ENCODE measurements at regions not wholly inside any gene's neighbourhood (a gene's known extent, or its start where the extent isn't known, plus 50 kb on each side); places are given as distances from the start of the nearest gene placed in this dataset.

GRCh38 chr17:17406225-17406624 lies 70.6 kb upstream of the MED9 start:
- DNase-seq (ENCODE audit: low spot score), result no peak
- Mint-ChIP-seq H3K27ac (ENCODE audit: unreplicated experiment) (no peak overlapping the region), H3K36me3 (ENCODE audit: low read depth, unreplicated experiment) (no peaks in the 10 kb centered on the region), H3K9me3 (ENCODE audit: unreplicated experiment) (no peaks in the 10 kb centered on the region), H3K27me3 (ENCODE audit: unreplicated experiment) (peaks cover 11% of the 10 kb centered on the region), H3K4me3 (ENCODE audit: unreplicated experiment) (no peak overlapping the region), H3K4me1 (ENCODE audit: unreplicated experiment) (peaks cover 17% of the 10 kb centered on the region)
- no peak for TF ChIP-seq CTCF (IDR thresholded peaks at IDR 0.05; ENCODE audit: unreplicated experiment)

- Mint-ChIP-seq H3K27ac (ENCODE audit: unreplicated experiment) (no peak overlapping the region), H3K4me3 (ENCODE audit: unreplicated experiment) (no peak overlapping the region), H3K9me3 (ENCODE audit: unreplicated experiment) (no peaks in the 10 kb centered on the region), H3K4me1 (ENCODE audit: unreplicated experiment) (peaks cover 6% of the 10 kb centered on the region), H3K36me3 (ENCODE audit: low read depth, unreplicated experiment) (no peaks in the 10 kb centered on the region), H3K27me3 (ENCODE audit: unreplicated experiment) (peaks cover 7% of the 10 kb centered on the region)
- no peak for TF ChIP-seq CTCF (IDR thresholded peaks at IDR 0.05; ENCODE audit: unreplicated experiment)
- DNase-seq (ENCODE audit: low spot score), result no peak
Observed at GRCh38 chr17:17408236-17408794, 68.5 kb upstream of the MED9 start.

- H3K36me3 Mint-ChIP-seq (ENCODE audit: low read depth, unreplicated experiment), result no peaks in the 10 kb centered on the region
- TF ChIP-seq CTCF (IDR thresholded peaks at IDR 0.05; ENCODE audit: unreplicated experiment), result no peak
- H3K27ac Mint-ChIP-seq (ENCODE audit: unreplicated experiment), result no peak overlapping the region
- H3K9me3 Mint-ChIP-seq (ENCODE audit: unreplicated experiment), result no peaks in the 10 kb centered on the region
- H3K27me3 Mint-ChIP-seq (ENCODE audit: unreplicated experiment), result peaks cover 6% of the 10 kb centered on the region
- DNase-seq (ENCODE audit: low spot score), result no peak
- H3K4me3 Mint-ChIP-seq (ENCODE audit: unreplicated experiment), result no peak overlapping the region
- H3K4me1 Mint-ChIP-seq (ENCODE audit: unreplicated experiment), result peaks cover 3% of the 10 kb centered on the region
Observed at GRCh38 chr17:17410357-17410756, 66.4 kb upstream of the MED9 start.

- H3K27ac Mint-ChIP-seq (ENCODE audit: unreplicated experiment), result no peak overlapping the region
- no peak for TF ChIP-seq CTCF (IDR thresholded peaks at IDR 0.05; ENCODE audit: unreplicated experiment)
- H3K9me3 Mint-ChIP-seq (ENCODE audit: unreplicated experiment), result no peaks in the 10 kb centered on the region
- H3K36me3 Mint-ChIP-seq (ENCODE audit: low read depth, unreplicated experiment), result peaks cover 1% of the 10 kb centered on the region
- peaks cover 3% of the 10 kb centered on the region for H3K4me1 Mint-ChIP-seq (ENCODE audit: unreplicated experiment)
- no peak for DNase-seq (ENCODE audit: low spot score)
- H3K27me3 Mint-ChIP-seq (ENCODE audit: unreplicated experiment), result peaks cover 4% of the 10 kb centered on the region
- no peak overlapping the region for H3K4me3 Mint-ChIP-seq (ENCODE audit: unreplicated experiment)
Observed at GRCh38 chr17:17411692-17412091, 65.1 kb upstream of the MED9 start.

- TF ChIP-seq CTCF (IDR thresholded peaks at IDR 0.05; ENCODE audit: unreplicated experiment), result no peak
- Mint-ChIP-seq H3K4me1 (ENCODE audit: unreplicated experiment) (peaks cover 3% of the 10 kb centered on the region), H3K27ac (ENCODE audit: unreplicated experiment) (no peak overlapping the region), H3K27me3 (ENCODE audit: unreplicated experiment) (peaks cover 4% of the 10 kb centered on the region), H3K36me3 (ENCODE audit: low read depth, unreplicated experiment) (peaks cover 3% of the 10 kb centered on the region), H3K9me3 (ENCODE audit: unreplicated experiment) (no peaks in the 10 kb centered on the region), H3K4me3 (ENCODE audit: unreplicated experiment) (no peak overlapping the region)
- DNase-seq (ENCODE audit: low spot score), result no peak
Observed at GRCh38 chr17:17412326-17412725, 64.5 kb upstream of the MED9 start.
